Activated CD8-positive, alpha-beta T cell treated with anti-CD3 and anti-CD28 coated beads, Interleukin-2, amount 10 ng/mL, durations not matched to agents 7 days and 5 days (primary cell): ENCODE measurements at regions not wholly inside any gene's neighbourhood (a gene's known extent, or its start where the extent isn't known, plus 50 kb on each side); places are given as distances from the start of the nearest gene placed in this dataset.

ENCODE experiments used
- ATAC-seq: fragments of 150-1000 bp; cut with Tn5 transposase; one replicate; pipeline ENCODE4 v1.10.0; 2021; ENCODE audit warnings: moderate library complexity
- CTCF ChIA-PET: fragments of 350-600 bp; sonication (Branson Sonifier 250); formaldehyde crosslinking; loops from one replicate; lab custom pipeline; 2021; ENCODE audit warnings: antibody characterized with exemption; lab: Charles Lee
- POLR2A ChIA-PET: fragments of 350-600 bp; sonication (Branson Sonifier 250); formaldehyde crosslinking; loops from one replicate; lab custom pipeline; 2021; ENCODE audit warnings: antibody characterized with exemption; lab: Charles Lee
- DNase-seq: peaks from one replicate; pipeline ENCODE4 v3.0.0-alpha.2; 2020
- H3K27ac Mint-ChIP-seq: one replicate; pipeline ENCODE4 v1.8.0; 2021; ENCODE audit warnings: mild to moderate bottlenecking, mixed read lengths
- H3K27me3 Mint-ChIP-seq: one replicate; pipeline ENCODE4 v1.8.0; 2021; ENCODE audit warnings: low read depth, mixed read lengths
- H3K36me3 Mint-ChIP-seq: one replicate; pipeline ENCODE4 v1.8.0; 2021; ENCODE audit warnings: low read depth, mixed read lengths
- H3K4me1 Mint-ChIP-seq: one replicate; pipeline ENCODE4 v1.8.0; 2021; ENCODE audit warnings: low read depth, mixed read lengths
- H3K4me3 Mint-ChIP-seq: one replicate; pipeline ENCODE4 v1.8.0; 2021; ENCODE audit warnings: mild to moderate bottlenecking, mixed read lengths
- H3K9me3 Mint-ChIP-seq: one replicate; pipeline ENCODE4 v1.8.0; 2022; ENCODE audit warnings: mixed read lengths; ENCODE audit not compliant: insufficient read depth

GRCh38 chr13:51027644-51028043 is 83.4 kb downstream of the C13orf42 start:
- H3K27me3 Mint-ChIP-seq, result peaks cover 9% of the 10 kb centered on the region
- H3K9me3 Mint-ChIP-seq, result no peaks in the 10 kb centered on the region
- H3K36me3 Mint-ChIP-seq, result no peaks in the 10 kb centered on the region
- ATAC-seq (no peak), DNase-seq (no peak)
- H3K4me3 Mint-ChIP-seq, result no peak overlapping the region
- H3K4me1 Mint-ChIP-seq, result no peaks in the 10 kb centered on the region
- ChIA-PET POLR2A (no interaction called here), CTCF (no interaction called here)
- no peak overlapping the region for H3K27ac Mint-ChIP-seq

- H3K36me3 Mint-ChIP-seq, result no peaks in the 10 kb centered on the region
- POLR2A ChIA-PET, result no interaction called here
- no peak for ATAC-seq
- no peaks in the 10 kb centered on the region for H3K9me3 Mint-ChIP-seq
- no peak overlapping the region for H3K27ac Mint-ChIP-seq
- H3K4me3 Mint-ChIP-seq, result no peak overlapping the region
- peaks cover 16% of the 10 kb centered on the region for H3K27me3 Mint-ChIP-seq
- DNase-seq, result no peak
- H3K4me1 Mint-ChIP-seq, result no peaks in the 10 kb centered on the region
- CTCF ChIA-PET, result no interaction called here
These were observed 85.1 kb downstream of the C13orf42 start for GRCh38 chr13:51026016-51026415.

GRCh38 chr13:51025245-51025905 is 85.7 kb downstream of the C13orf42 start:
- no peak overlapping the region for H3K4me3 Mint-ChIP-seq
- ChIA-PET POLR2A (no interaction called here), CTCF (no interaction called here)
- H3K4me1 Mint-ChIP-seq, result no peaks in the 10 kb centered on the region
- DNase-seq (no peak), ATAC-seq (no peak)
- H3K27me3 Mint-ChIP-seq, result peaks cover 17% of the 10 kb centered on the region
- no peaks in the 10 kb centered on the region for H3K36me3 Mint-ChIP-seq
- H3K27ac Mint-ChIP-seq, result no peak overlapping the region
- no peaks in the 10 kb centered on the region for H3K9me3 Mint-ChIP-seq

- Mint-ChIP-seq H3K27me3 (peaks cover 13% of the 10 kb centered on the region), H3K4me1 (no peaks in the 10 kb centered on the region), H3K9me3 (no peaks in the 10 kb centered on the region), H3K27ac (no peak overlapping the region), H3K4me3 (no peak overlapping the region), H3K36me3 (no peaks in the 10 kb centered on the region)
- POLR2A ChIA-PET, result no interaction called here
- no peak for ATAC-seq
- no peak for DNase-seq
- CTCF ChIA-PET, result no interaction called here
These were observed 89.3 kb downstream of the C13orf42 start for GRCh38 chr13:51021811-51022210.

- H3K4me1 Mint-ChIP-seq, result no peaks in the 10 kb centered on the region
- no peak overlapping the region for H3K27ac Mint-ChIP-seq
- peaks cover 12% of the 10 kb centered on the region for H3K27me3 Mint-ChIP-seq
- H3K4me3 Mint-ChIP-seq, result no peak overlapping the region
- no peak for ATAC-seq
- H3K9me3 Mint-ChIP-seq, result no peaks in the 10 kb centered on the region
- CTCF ChIA-PET, result no interaction called here
- POLR2A ChIA-PET, result no interaction called here
- H3K36me3 Mint-ChIP-seq, result no peaks in the 10 kb centered on the region
- DNase-seq, result no peak
These were observed 90.5 kb downstream of the C13orf42 start for GRCh38 chr13:51020600-51020999.

GRCh38 chr13:51019026-51019425 is 92.0 kb downstream of the C13orf42 start:
- H3K36me3 Mint-ChIP-seq, result no peaks in the 10 kb centered on the region
- ATAC-seq (no peak), DNase-seq (no peak)
- no peaks in the 10 kb centered on the region for H3K9me3 Mint-ChIP-seq
- no peak overlapping the region for H3K27ac Mint-ChIP-seq
- H3K4me3 Mint-ChIP-seq, result no peak overlapping the region
- ChIA-PET POLR2A (no interaction called here), CTCF (interaction anchor here (1.3 kb wide), 1 partner anchor 13 kb away, joined by 3 read pairs; no protein-coding TSS in a partner anchor)
- no peaks in the 10 kb centered on the region for H3K4me1 Mint-ChIP-seq
- H3K27me3 Mint-ChIP-seq, result peaks cover 14% of the 10 kb centered on the region

- ChIA-PET CTCF (no interaction called here), POLR2A (no interaction called here)
- DNase-seq, result no peak
- Mint-ChIP-seq H3K9me3 (no peaks in the 10 kb centered on the region), H3K4me1 (no peaks in the 10 kb centered on the region), H3K27ac (no peak overlapping the region), H3K4me3 (no peak overlapping the region), H3K27me3 (peaks cover 17% of the 10 kb centered on the region), H3K36me3 (no peaks in the 10 kb centered on the region)
- no peak for ATAC-seq
These were observed 93.6 kb downstream of the C13orf42 start for GRCh38 chr13:51017516-51017915.

- POLR2A ChIA-PET, result no interaction called here
- H3K4me1 Mint-ChIP-seq, result no peaks in the 10 kb centered on the region
- H3K36me3 Mint-ChIP-seq, result no peaks in the 10 kb centered on the region
- DNase-seq, result no peak
- no peak overlapping the region for H3K27ac Mint-ChIP-seq
- H3K9me3 Mint-ChIP-seq, result no peaks in the 10 kb centered on the region
- no peak overlapping the region for H3K4me3 Mint-ChIP-seq
- ATAC-seq, result no peak
- CTCF ChIA-PET, result no interaction called here
- H3K27me3 Mint-ChIP-seq, result peaks cover 10% of the 10 kb centered on the region
These were observed 95.1 kb downstream of the C13orf42 start for GRCh38 chr13:51015973-51016372.

- POLR2A ChIA-PET, result no interaction called here
- no peak for ATAC-seq
These were observed 100.0 kb downstream of the RNASEH2B start for GRCh38 chr13:51009597-51009996.

GRCh38 chr13:51007216-51007615 is 97.6 kb downstream of the RNASEH2B start:
- ChIA-PET POLR2A (no interaction called here), CTCF (no interaction called here)
- H3K36me3 Mint-ChIP-seq, result no peaks in the 10 kb centered on the region
- H3K9me3 Mint-ChIP-seq, result no peaks in the 10 kb centered on the region
- DNase-seq (no peak), ATAC-seq (no peak)
- no peak overlapping the region for H3K27ac Mint-ChIP-seq
- H3K27me3 Mint-ChIP-seq, result peaks cover 18% of the 10 kb centered on the region
- H3K4me1 Mint-ChIP-seq, result no peaks in the 10 kb centered on the region
- H3K4me3 Mint-ChIP-seq, result no peak overlapping the region

More at GRCh38 chr13:51009597-51009996, 100.0 kb downstream of the RNASEH2B start:
- no peak overlapping the region for H3K27ac Mint-ChIP-seq
- peaks cover 11% of the 10 kb centered on the region for H3K27me3 Mint-ChIP-seq
- H3K4me1 Mint-ChIP-seq, result no peaks in the 10 kb centered on the region
- H3K4me3 Mint-ChIP-seq, result no peak overlapping the region
- CTCF ChIA-PET, result no interaction called here
- H3K36me3 Mint-ChIP-seq, result no peaks in the 10 kb centered on the region
- no peak for DNase-seq
- H3K9me3 Mint-ChIP-seq, result no peaks in the 10 kb centered on the region

- CTCF ChIA-PET, result interaction anchor here (0.6 to 1.3 kb wide), 3 partner anchors 12 to 1201 kb away, joined by 3 read pairs; no protein-coding TSS in a partner anchor
- DNase-seq (no peak), ATAC-seq (no peak)
- Mint-ChIP-seq H3K27ac (no peak overlapping the region), H3K4me1 (no peaks in the 10 kb centered on the region), H3K27me3 (peaks cover 23% of the 10 kb centered on the region), H3K4me3 (no peak overlapping the region), H3K9me3 (no peaks in the 10 kb centered on the region), H3K36me3 (no peaks in the 10 kb centered on the region)
- POLR2A ChIA-PET, result no interaction called here
These were observed 96.7 kb downstream of the RNASEH2B start for GRCh38 chr13:51006067-51006845.
